PC-3 (cell line): ENCODE measurements at regions not wholly inside any gene's neighbourhood (a gene's known extent, or its start where the extent isn't known, plus 50 kb on each side); places are given as distances from the start of the nearest gene placed in this dataset.

Source experiments
- ATAC-seq: fragments of 200-7000 bp; cut with Tn5 transposase; 2 replicates; pipeline ENCODE4 v1.9.1; 2020; ENCODE audit warnings: mild to moderate bottlenecking, moderate library complexity
- BruUV-seq: library from RNA; stranded (reverse); fragments of 400-500 nt; replicated peaks from 2 replicates; lab custom pipeline; 2021; lab: Mats Ljungman, UMichigan
- CTCF ChIA-PET: fragments of 300-600 bp; sonication (Branson Sonifier 250); formaldehyde crosslinking; loops from one replicate; lab custom pipeline; 2022; ENCODE audit warnings: antibody characterized with exemption; lab: Charles Lee
- POLR2A ChIA-PET: fragments of 300-600 bp; sonication (Branson Sonifier 250); formaldehyde crosslinking; loops from one replicate; lab custom pipeline; 2022; ENCODE audit warnings: antibody characterized with exemption; ENCODE audit not compliant: unreplicated experiment; lab: Charles Lee
- DNase-seq: peaks from one replicate; pipeline ENCODE4 v3.0.0-alpha.2; 2015
- H2AFZ ChIP-seq: fragments of 300-600 bp; sonication (generic); 2 replicates; pipeline ENCODE4 v1.6.0; 2016; ENCODE audit warnings: antibody characterized with exemption, low read length
- H3F3A ChIP-seq: fragments of 300-600 bp; sonication (generic); one replicate; pipeline ENCODE4 v1.6.0; 2017; ENCODE audit warnings: antibody characterized with exemption, low read length, control low read depth, mild to moderate bottlenecking; ENCODE audit not compliant: unreplicated experiment
- H3K27ac ChIP-seq: fragments of 300-600 bp; sonication (generic); 2 replicates; pipeline ENCODE4 v1.5.1; 2016; ENCODE audit warnings: mild to moderate bottlenecking, low read length
- H3K27me3 ChIP-seq: fragments of 300-600 bp; sonication (generic); 2 replicates; pipeline ENCODE4 v1.6.1; 2016; ENCODE audit warnings: low read length, mixed read lengths
- H3K36me3 ChIP-seq: fragments of 300-600 bp; sonication (generic); 2 replicates; pipeline ENCODE4 v1.6.1; 2016; ENCODE audit warnings: low read depth, mixed run types, low read length, mixed read lengths
- H3K4me1 ChIP-seq: fragments of 300-600 bp; sonication (generic); 2 replicates; pipeline ENCODE4 v1.5.1; 2016; ENCODE audit warnings: low read length; ENCODE audit not compliant: insufficient read depth
- H3K4me2 ChIP-seq: fragments of 300-600 bp; sonication (generic); 2 replicates; pipeline ENCODE4 v1.6.0; 2016; ENCODE audit warnings: low read length
- H3K4me3 ChIP-seq: fragments of 300-600 bp; sonication (generic); 2 replicates; pipeline ENCODE4 v1.5.1; 2016; ENCODE audit warnings: mild to moderate bottlenecking, low read length, mixed read lengths
- H3K79me2 ChIP-seq: fragments of 300-600 bp; sonication (generic); 2 replicates; pipeline ENCODE4 v1.6.1; 2017; ENCODE audit warnings: low read length, mixed read lengths
- H3K9ac ChIP-seq: fragments of 300-600 bp; sonication (generic); 2 replicates; pipeline ENCODE4 v1.6.0; 2016; ENCODE audit warnings: mild to moderate bottlenecking, low read length
- H3K9me2 ChIP-seq: fragments of 300-600 bp; sonication (generic); replicated peaks from 2 replicates; pipeline ENCODE4 v1.6.1; 2016; ENCODE audit warnings: mixed run types, low read length, mixed read lengths
- H3K9me3 ChIP-seq: fragments of 300-600 bp; sonication (generic); 2 replicates; pipeline ENCODE4 v1.6.1; 2016; ENCODE audit warnings: low read length, mixed read lengths
- H4K20me1 ChIP-seq: fragments of 300-600 bp; sonication (generic); 2 replicates; pipeline ENCODE4 v1.6.1; 2016; ENCODE audit warnings: low read length, mixed read lengths
- CTCF ChIP-seq: fragments of 300-600 bp; sonication (generic); conservative IDR thresholded peaks from 2 replicates; pipeline ENCODE4 v1.5.1; 2017; ENCODE audit warnings: antibody characterized with exemption, low read depth, mild to moderate bottlenecking, low read length
- EZH2 ChIP-seq: fragments of 300-600 bp; sonication (generic); IDR thresholded peaks from one replicate; pipeline ENCODE4 v1.6.1; 2017; ENCODE audit warnings: antibody characterized with exemption, mild to moderate bottlenecking, low read length; ENCODE audit not compliant: unreplicated experiment
- EZH2phosphoT487 ChIP-seq: fragments of 300-600 bp; sonication (generic); IDR thresholded peaks from 2 replicates; pipeline ENCODE4 v1.6.1; 2018; ENCODE audit warnings: mild to moderate bottlenecking, antibody characterized with exemption, low read length, borderline replicate concordance
- intact Hi-C: fragments of 100-400 bp; cut with micrococcal nuclease; formaldehyde crosslinking; loops from 2 replicates; pipeline ENCODE4 v1.9.0; 2023

- no peak overlapping the region for H3K9ac ChIP-seq
- no peak overlapping the region for H3K27ac ChIP-seq
- no peak for ATAC-seq
- H3K79me2 ChIP-seq, result no peaks in the 10 kb centered on the region
- H3K4me3 ChIP-seq, result no peak overlapping the region
- CTCF ChIA-PET, result no interaction called here
- H3K36me3 ChIP-seq, result no peaks in the 10 kb centered on the region
- no TSS peak for BruUV-seq
- H3K9me2 ChIP-seq, result no peaks in the 10 kb centered on the region
- no peak overlapping the region for H3K4me2 ChIP-seq
- DNase-seq, result no peak
- H3K9me3 ChIP-seq, result no peaks in the 10 kb centered on the region
- H3F3A ChIP-seq, result no peaks in the 10 kb centered on the region
- H2AFZ ChIP-seq, result no peak overlapping the region
- TF ChIP-seq EZH2, result no peak
- TF ChIP-seq EZH2phosphoT487, result no peak
- TF ChIP-seq CTCF, result no peak
- H3K27me3 ChIP-seq, result no peaks in the 10 kb centered on the region
- intact Hi-C loops, result no loop called here
- POLR2A ChIA-PET, result no interaction called here
- no peaks in the 10 kb centered on the region for H4K20me1 ChIP-seq
- peaks cover 11% of the 10 kb centered on the region for H3K4me1 ChIP-seq
These were observed 199.2 kb upstream of the TNP1 start for GRCh38 chr2:217058791-217059755.

- ChIA-PET POLR2A (no interaction called here), CTCF (no interaction called here)
- ATAC-seq, result no peak
- TF ChIP-seq EZH2 (no peak), CTCF (no peak), EZH2phosphoT487 (no peak)
- Histone ChIP-seq H3K27me3 (no peaks in the 10 kb centered on the region), H3K9ac (no peak overlapping the region), H3K36me3 (no peaks in the 10 kb centered on the region), H3K4me1 (peaks cover 9% of the 10 kb centered on the region), H3K79me2 (no peaks in the 10 kb centered on the region), H4K20me1 (no peaks in the 10 kb centered on the region), H3F3A (no peaks in the 10 kb centered on the region), H3K4me2 (no peak overlapping the region), H3K4me3 (no peak overlapping the region), H3K27ac (no peak overlapping the region), H2AFZ (no peak overlapping the region), H3K9me2 (no peaks in the 10 kb centered on the region), H3K9me3 (no peaks in the 10 kb centered on the region)
- intact Hi-C loops, result no loop called here
- DNase-seq, result no peak
- no TSS peak for BruUV-seq
These were observed 197.9 kb upstream of the TNP1 start for GRCh38 chr2:217057773-217058172.

- Histone ChIP-seq H3K36me3 (no peaks in the 10 kb centered on the region), H3F3A (no peaks in the 10 kb centered on the region), H3K4me2 (no peak overlapping the region), H4K20me1 (no peaks in the 10 kb centered on the region), H3K27me3 (no peaks in the 10 kb centered on the region), H3K4me3 (no peak overlapping the region), H3K4me1 (peaks cover 9% of the 10 kb centered on the region), H3K9me2 (no peaks in the 10 kb centered on the region), H3K79me2 (no peaks in the 10 kb centered on the region), H3K9ac (no peak overlapping the region), H3K27ac (no peak overlapping the region), H3K9me3 (no peaks in the 10 kb centered on the region), H2AFZ (no peak overlapping the region)
- no TSS peak for BruUV-seq
- DNase-seq (no peak), ATAC-seq (no peak)
- intact Hi-C loops, result no loop called here
- POLR2A ChIA-PET, result no interaction called here
- CTCF ChIA-PET, result no interaction called here
- no peak for TF ChIP-seq EZH2
These were observed 195.8 kb upstream of the TNP1 start for GRCh38 chr2:217055624-217056023.
